B cell (primary cell): ENCODE measurements at regions not wholly inside any gene's neighbourhood (a gene's known extent, or its start where the extent isn't known, plus 50 kb on each side); places are given as distances from the start of the nearest gene placed in this dataset.

ENCODE experiments used
- ATAC-seq: fragments of 200-7000 bp; cut with Tn5 transposase; one replicate; pipeline ENCODE4 v1.10.0; 2021; ENCODE audit warnings: low read depth, mild to moderate bottlenecking, moderate number of reproducible peaks, moderate library complexity
- CTCF ChIA-PET: fragments of 350-600 bp; sonication (Branson Sonifier 250); formaldehyde crosslinking; loops from one replicate; lab custom pipeline; 2021; ENCODE audit warnings: antibody characterized with exemption, inconsistent platforms; lab: Charles Lee
- POLR2A ChIA-PET: fragments of 350-600 bp; sonication (Branson Sonifier 250); formaldehyde crosslinking; loops from one replicate; lab custom pipeline; 2021; ENCODE audit warnings: antibody characterized with exemption; lab: Charles Lee
- DNase-seq: peaks from one replicate; pipeline ENCODE4 v3.0.0; 2013
- H2AFZ ChIP-seq: 2 replicates; pipeline ENCODE4 v1.6.1; 2012; ENCODE audit warnings: mild to moderate bottlenecking, low read depth, low read length; ENCODE audit not compliant: insufficient read depth, poor library complexity, severe bottlenecking
- H3K27ac ChIP-seq, 2 donors: 1 replicate in 1 of 2; 2 replicates in 1 of 2; pipeline ENCODE4 v1.5.1; 2012 to 2013; ENCODE audit warnings: low read length in 2 of 2, mild to moderate bottlenecking in 2 of 2, moderate library complexity in 1 of 2
- H3K27me3 ChIP-seq, 4 experiments: fragments of 200-600 bp in 1 of 4; sonication (generic) in 1 of 4; replicated peaks in 1 of 4; 1 replicate in 2 of 4; 2 replicates in 2 of 4; pipeline versions ENCODE4 v1.6.1 to v1.7.0; 2013 to 2016; ENCODE audit warnings: low read length in 3 of 4, mild to moderate bottlenecking in 2 of 4, mixed read lengths in 1 of 4, moderate library complexity in 1 of 4; ENCODE audit not compliant: insufficient read depth in 4 of 4, control insufficient read depth in 3 of 4; ENCODE audit errors: control extremely low read depth in 1 of 4
- H3K36me3 ChIP-seq, 2 experiments: replicated peaks in 1 of 2; 1 replicate in 1 of 2; 2 replicates in 1 of 2; pipeline versions ENCODE4 v1.6.1 to v1.7.1; 2013; ENCODE audit warnings: low read length in 1 of 2; ENCODE audit not compliant: insufficient read depth in 2 of 2, control insufficient read depth in 1 of 2; ENCODE audit errors: control extremely low read depth in 1 of 2, extremely low read depth in 1 of 2
- H3K4me1 ChIP-seq, 2 donors: fragments of 200-600 bp in 1 of 2; sonication (generic) in 1 of 2; 1 replicate in 1 of 2; 2 replicates in 1 of 2; pipeline versions ENCODE4 v1.5.1 to v1.6.1; 2013 to 2017; ENCODE audit warnings: low read length in 2 of 2; ENCODE audit not compliant: control insufficient read depth in 2 of 2, insufficient read depth in 2 of 2
- H3K4me2 ChIP-seq: replicated peaks from 2 replicates; pipeline ENCODE3; 2012; ENCODE audit warnings: mild to moderate bottlenecking, low read depth, low read length; ENCODE audit not compliant: poor library complexity, severe bottlenecking
- H3K4me3 ChIP-seq, 5 experiments: fragments of 200-600 bp in 1 of 5; sonication (generic) in 1 of 5; 1 replicate in 3 of 5; 2 replicates in 2 of 5; pipeline versions ENCODE4 v1.5.1 to v1.7.0; 2011 to 2016; ENCODE audit warnings: low read length in 4 of 5, mild to moderate bottlenecking in 4 of 5, low read depth in 2 of 5, control low read depth in 1 of 5, moderate library complexity in 1 of 5; ENCODE audit not compliant: insufficient read depth in 1 of 5; ENCODE audit errors: control extremely low read depth in 1 of 5, extremely low read depth in 1 of 5
- H3K79me2 ChIP-seq: fragments of 200-600 bp; sonication (generic); one replicate; pipeline ENCODE4 v1.6.0; 2016; ENCODE audit warnings: low read length; ENCODE audit not compliant: control insufficient read depth, insufficient read depth
- H3K9ac ChIP-seq: fragments of 200-600 bp; sonication (generic); 2 replicates; pipeline ENCODE4 v1.6.1; 2017; ENCODE audit warnings: mild to moderate bottlenecking, low read length, moderate library complexity
- H3K9me3 ChIP-seq, 3 donors: one replicate each; pipeline versions ENCODE4 v1.6.1 to v1.7.1; 2013; ENCODE audit warnings: low read length in 2 of 3; ENCODE audit not compliant: control insufficient read depth in 2 of 3, insufficient read depth in 1 of 3; ENCODE audit errors: control extremely low read depth in 1 of 3
- H4K20me1 ChIP-seq: 2 replicates; pipeline ENCODE4 v1.6.0; 2012; ENCODE audit warnings: mild to moderate bottlenecking, low read length; ENCODE audit not compliant: insufficient read depth, control insufficient read depth, poor library complexity, severe bottlenecking
- H3K27ac Mint-ChIP-seq: one replicate; pipeline ENCODE4 v1.8.0; 2021; ENCODE audit warnings: mixed read lengths
- H3K27me3 Mint-ChIP-seq: one replicate; pipeline ENCODE4 v1.8.0; 2021; ENCODE audit warnings: mixed read lengths
- H3K4me1 Mint-ChIP-seq: one replicate; pipeline ENCODE4 v1.8.0; 2021; ENCODE audit warnings: mixed read lengths
- H3K4me3 Mint-ChIP-seq: one replicate; pipeline ENCODE4 v1.8.0; 2021; ENCODE audit warnings: mixed read lengths
- H3K9me3 Mint-ChIP-seq: one replicate; pipeline ENCODE4 v1.8.0; 2022; ENCODE audit warnings: mixed read lengths; ENCODE audit not compliant: insufficient read depth
- CTCF ChIP-seq: fragments of 200-600 bp; IDR thresholded peaks from one replicate; pipeline ENCODE4 v1.8.0; 2022; ENCODE audit warnings: antibody characterized with exemption, mild to moderate bottlenecking
- EZH2 ChIP-seq: IDR thresholded peaks from 2 replicates; pipeline ENCODE4 v1.6.1; 2012; ENCODE audit warnings: borderline replicate concordance, low read depth, mild to moderate bottlenecking, moderate library complexity, low read length; ENCODE audit not compliant: insufficient read depth, poor library complexity, severe bottlenecking
- WGBS: methylation state at CpG from one replicate; pipeline ENCODE4 v1.1.5; 2013; ENCODE audit warnings: missing lambda C conversion rate; ENCODE audit not compliant: insufficient coverage; 5-methylcytosine and 5-hydroxymethylcytosine counted together
- intact Hi-C: fragments of 100-400 bp; cut with micrococcal nuclease; formaldehyde crosslinking; loops from one replicate; pipeline ENCODE4 v1.10.0; 2022

DNA sequence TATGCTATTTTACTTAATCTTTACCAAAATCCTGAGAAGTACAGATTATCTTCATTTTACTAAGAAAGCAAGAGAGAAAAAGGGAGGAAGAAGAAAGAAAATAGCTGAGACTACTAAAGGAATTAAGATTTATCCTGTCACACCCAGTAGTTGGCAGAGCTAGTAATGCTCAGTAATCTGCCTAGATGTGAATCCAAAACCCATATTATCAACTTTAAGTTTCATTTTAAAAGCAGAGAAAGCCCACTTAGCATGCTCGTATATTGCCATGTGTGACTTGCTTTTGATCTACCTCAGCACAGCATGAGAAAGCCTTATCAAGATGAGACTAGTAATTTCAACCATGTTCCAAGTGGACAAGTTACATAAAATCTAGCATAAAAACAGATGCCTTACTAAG lies 451.5 kb downstream of the TENT5A start:
- no peaks in the 10 kb centered on the region for H3K27me3 Mint-ChIP-seq
- H3K4me3 ChIP-seq = no peak overlapping the region
- intact Hi-C loops = loop anchor here (10.0 kb wide), 1 partner anchor 206 kb away; no protein-coding TSS in a partner anchor
- no peak for TF ChIP-seq CTCF
- no peaks in the 10 kb centered on the region for H4K20me1 ChIP-seq
- no peak overlapping the region for H3K27ac Mint-ChIP-seq
- H3K4me1 ChIP-seq = no peaks in the 10 kb centered on the region
- no peaks in the 10 kb centered on the region for H3K4me1 Mint-ChIP-seq
- WGBS = 88% methylated on average over 1 of the region's 1 CpG
- CTCF ChIA-PET = no interaction called here
- no peak overlapping the region for H2AFZ ChIP-seq
- H3K36me3 ChIP-seq = no peaks in the 10 kb centered on the region
- POLR2A ChIA-PET = no interaction called here
- no peaks in the 10 kb centered on the region for H3K79me2 ChIP-seq
- no peaks in the 10 kb centered on the region for H3K9me3 Mint-ChIP-seq
- no peak overlapping the region for H3K4me2 ChIP-seq
- H3K27me3 ChIP-seq = no peaks in the 10 kb centered on the region
- H3K4me3 Mint-ChIP-seq = no peak overlapping the region
- no peak overlapping the region for H3K27ac ChIP-seq
- DNase-seq (no peak), ATAC-seq (no peak)
- H3K9ac ChIP-seq = no peak overlapping the region
- no peaks in the 10 kb centered on the region for H3K9me3 ChIP-seq

- Histone ChIP-seq H3K9ac (no peak overlapping the region), H3K27me3 (no peaks in the 10 kb centered on the region), H3K4me2 (no peak overlapping the region), H3K79me2 (no peaks in the 10 kb centered on the region), H2AFZ (no peak overlapping the region), H3K27ac (no peak overlapping the region), H3K4me1 (no peaks in the 10 kb centered on the region), H3K4me3 (no peak overlapping the region), H3K9me3 (no peaks in the 10 kb centered on the region), H4K20me1 (no peaks in the 10 kb centered on the region), H3K36me3 (no peaks in the 10 kb centered on the region)
- DNase-seq (no peak), ATAC-seq (no peak)
- Mint-ChIP-seq H3K27ac (no peak overlapping the region), H3K27me3 (no peaks in the 10 kb centered on the region), H3K9me3 (no peaks in the 10 kb centered on the region), H3K4me1 (no peaks in the 10 kb centered on the region), H3K4me3 (no peak overlapping the region)
- no CpG with 5 or more reads among the region's 3 CpGs for WGBS
- intact Hi-C loops = no loop called here
- TF ChIP-seq EZH2 = no peak
- no peak for TF ChIP-seq CTCF
- POLR2A ChIA-PET = no interaction called here
- CTCF ChIA-PET = no interaction called here
These were observed 453.7 kb downstream of the TENT5A start for GRCh38 chr6:81298751-81299150.
